ENCODE measurements at regions not wholly inside any gene's neighbourhood (a gene's known extent, or its start where the extent isn't known, plus 50 kb on each side); places are given as distances from the start of the nearest gene placed in this dataset.

- DNase-seq, result no peak
Measured at GRCh38 chr10:128687927-128688549, 561.8 kb upstream of the MKI67 start.

GRCh38 chr10:128689667-128690066 lies 563.4 kb upstream of the MKI67 start:
- DNase-seq, result no peak

- no peak for DNase-seq
Measured at GRCh38 chr10:128693493-128694131, 567.4 kb upstream of the MKI67 start.

- DNase-seq, result no peak
Measured at GRCh38 chr10:128694168-128694850, 568.1 kb upstream of the MKI67 start.

GRCh38 chr10:128694851-128695725 lies 568.9 kb upstream of the MKI67 start:
- no peak for DNase-seq

GRCh38 chr10:128695931-128696330 lies 569.7 kb upstream of the MKI67 start:
- no peak for DNase-seq

GRCh38 chr10:128697437-128697836 lies 571.2 kb upstream of the MKI67 start:
- no peak for DNase-seq

- no peak for DNase-seq
Measured at GRCh38 chr10:128701381-128701780, 575.2 kb upstream of the MKI67 start.

GRCh38 chr10:128701837-128702236 lies 575.6 kb upstream of the MKI67 start:
- no peak for DNase-seq

GRCh38 chr10:128704716-128705115 lies 578.5 kb upstream of the MKI67 start:
- no peak for DNase-seq

GRCh38 chr10:128708182-128708581 lies 582.0 kb upstream of the MKI67 start:
- no peak for DNase-seq

- DNase-seq, result no peak
Measured at GRCh38 chr10:128709686-128710085, 583.5 kb upstream of the MKI67 start.

- DNase-seq, result no peak
Measured at GRCh38 chr10:128710098-128710797, 584.0 kb upstream of the MKI67 start.

GRCh38 chr10:128710798-128711183 lies 584.6 kb upstream of the MKI67 start:
- DNase-seq, result no peak

- DNase-seq, result no peak
Measured at GRCh38 chr10:128711806-128712205, 585.6 kb upstream of the MKI67 start.

GRCh38 chr10:128712661-128713400 lies 586.6 kb upstream of the MKI67 start:
- DNase-seq, result no peak

GRCh38 chr10:128713471-128713870 lies 587.2 kb upstream of the MKI67 start:
- DNase-seq, result no peak

- no peak for DNase-seq
Measured at GRCh38 chr10:128713874-128714570, 587.8 kb upstream of the MKI67 start.

- DNase-seq, result no peak
Measured at GRCh38 chr10:128714644-128715415, 588.6 kb upstream of the MKI67 start.

GRCh38 chr10:128716181-128716580 lies 590.0 kb upstream of the MKI67 start:
- DNase-seq, result no peak

Data from NCI-H524 (cell line).